ENCODE measurements at regions not wholly inside any gene's neighbourhood (a gene's known extent, or its start where the extent isn't known, plus 50 kb on each side); places are given as distances from the start of the nearest gene placed in this dataset.

- no peak overlapping the region for H3K9ac ChIP-seq (ENCODE audit: low read length)
- no peak overlapping the region for H3K4me2 ChIP-seq (ENCODE audit: low read length)
- no TSS peak for BruUV-seq (replicated peaks)
- H3K79me2 ChIP-seq (ENCODE audit: insufficient read depth, low read length), result no peaks in the 10 kb centered on the region
- POLR2A ChIA-PET, result no interaction called here
- CTCF ChIA-PET, result no interaction called here
- H3K27me3 ChIP-seq (ENCODE audit: insufficient read depth, low read length), result no peaks in the 10 kb centered on the region
- RAD21 ChIA-PET (ENCODE audit: low non-redundant PET in 1 of 2, low total read pairs in 2 of 2, uncharacterized antibody in 2 of 2, unreplicated experiment in 2 of 2), result no interaction called here
- no peaks in the 10 kb centered on the region for H3K36me3 ChIP-seq (ENCODE audit: control insufficient read depth in 1 of 2, insufficient read depth in 2 of 2, low read length in 2 of 2)
- H4K20me1 ChIP-seq (ENCODE audit: insufficient read depth), result no peaks in the 10 kb centered on the region
- intact Hi-C loops (cut with micrococcal nuclease), result no loop called here
- H2AFZ ChIP-seq (ENCODE audit: low read depth, low read length, poor library complexity, severe bottlenecking), result no peak overlapping the region
- H3K9me2 ChIP-seq (ENCODE audit: insufficient read depth), result no peaks in the 10 kb centered on the region
- TF ChIP-seq TCF7L2 (IDR thresholded peaks at IDR 0.05; ENCODE audit: borderline replicate concordance, extremely low read depth, insufficient read depth, insufficient read length) (no peak), YY1 (IDR thresholded peaks at IDR 0.05; ENCODE audit: extremely low read depth, insufficient replicate concordance, low read depth, low read length) (no peak), ZFX (IDR thresholded peaks at IDR 0.05) (no peak), CEBPB (IDR thresholded peaks at IDR 0.05; ENCODE audit: low read depth) (no peak), CBX3 (IDR thresholded peaks at IDR 0.05; ENCODE audit: low read depth) (no peak), REST (IDR thresholded peaks at IDR 0.05; ENCODE audit: low read depth) (no peak), CTCF (IDR thresholded peaks at IDR 0.05 in 2 of 3, conservative IDR thresholded peaks at IDR 0.05 in 1 of 3; ENCODE audit: borderline replicate concordance in 1 of 3, insufficient read depth in 1 of 3, low read depth in 2 of 3, low read length in 2 of 3) (no peak), EZH2phosphoT487 (IDR thresholded peaks at IDR 0.05; ENCODE audit: borderline replicate concordance) (no peak), FOSL1 (IDR thresholded peaks at IDR 0.05; ENCODE audit: low read depth) (no peak), ATF3 (IDR thresholded peaks at IDR 0.05) (no peak), RAD21 (IDR thresholded peaks at IDR 0.05; ENCODE audit: low read depth) (no peak), ZNF274 (IDR thresholded peaks at IDR 0.05; ENCODE audit: low read depth, low read length) (no peak), ELF1 (IDR thresholded peaks at IDR 0.05; ENCODE audit: borderline replicate concordance, low read depth) (no peak), SRF (IDR thresholded peaks at IDR 0.05; ENCODE audit: low read depth) (no peak), EGR1 (IDR thresholded peaks at IDR 0.05; ENCODE audit: low read depth) (no peak)
- TF ChIP-seq, protein P1, sequence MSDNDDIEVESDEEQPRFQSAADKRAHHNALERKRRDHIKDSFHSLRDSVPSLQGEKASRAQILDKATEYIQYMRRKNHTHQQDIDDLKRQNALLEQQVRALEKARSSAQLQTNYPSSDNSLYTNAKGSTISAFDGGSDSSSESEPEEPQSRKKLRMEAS (IDR thresholded peaks at IDR 0.05), result no peak
- no peak overlapping the region for H3K4me3 ChIP-seq (replicated peaks in 1 of 2; ENCODE audit: low read depth in 1 of 2, low read length in 2 of 2)
- ATAC-seq (no peak), DNase-seq (ENCODE audit: low read depth, low spot score) (no peak)
- peaks cover 0 to 4% of the 10 kb centered on the region in 2 experiments; a peak in 1 of 4 replicates for H3K4me1 ChIP-seq (ENCODE audit: control insufficient read depth in 1 of 2, insufficient read depth in 2 of 2, low read length in 2 of 2)
- H3K27ac ChIP-seq (ENCODE audit: low read depth, low read length), result no peak overlapping the region
- H3K9me3 ChIP-seq (ENCODE audit: control insufficient read depth in 1 of 2, insufficient read depth in 1 of 2, low read depth in 1 of 2, low read length in 2 of 2), result no peaks in the 10 kb centered on the region
Observed at GRCh38 chr3:5047764-5048419, 68.7 kb downstream of the BHLHE40 start.

Data from HCT116 (cell line).